ENCODE measurements at regions not wholly inside any gene's neighbourhood (a gene's known extent, or its start where the extent isn't known, plus 50 kb on each side); places are given as distances from the start of the nearest gene placed in this dataset.
A peak's percentile ranks its signal among the peaks of the same experiment; 100 is the strongest.
"Not testable (repeated sequence)": the region's sequence is repeated elsewhere in the genome, so short reads cannot be mapped to it uniquely, and the experiment has no call there.

DNA sequence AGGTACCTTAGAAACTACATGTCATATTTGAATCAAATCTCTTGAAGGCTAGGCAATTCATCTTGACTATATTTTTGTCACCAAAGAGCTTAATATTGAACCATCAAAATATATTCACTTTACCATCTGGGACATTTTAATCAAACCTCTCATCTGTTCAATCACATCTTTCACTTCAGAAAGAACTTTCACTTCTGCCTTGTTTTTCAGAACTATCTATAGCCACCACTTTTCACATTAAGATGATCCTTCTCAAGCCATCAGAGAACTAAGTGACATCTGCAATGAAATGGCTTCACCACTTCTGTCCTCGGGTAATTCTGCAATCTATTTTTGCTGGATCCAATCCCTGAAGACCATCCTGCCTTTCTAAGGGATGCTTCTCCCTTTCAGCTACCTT is 57.8 kb downstream of the OR2B2 start:
- no peak for DNase-seq

DNA sequence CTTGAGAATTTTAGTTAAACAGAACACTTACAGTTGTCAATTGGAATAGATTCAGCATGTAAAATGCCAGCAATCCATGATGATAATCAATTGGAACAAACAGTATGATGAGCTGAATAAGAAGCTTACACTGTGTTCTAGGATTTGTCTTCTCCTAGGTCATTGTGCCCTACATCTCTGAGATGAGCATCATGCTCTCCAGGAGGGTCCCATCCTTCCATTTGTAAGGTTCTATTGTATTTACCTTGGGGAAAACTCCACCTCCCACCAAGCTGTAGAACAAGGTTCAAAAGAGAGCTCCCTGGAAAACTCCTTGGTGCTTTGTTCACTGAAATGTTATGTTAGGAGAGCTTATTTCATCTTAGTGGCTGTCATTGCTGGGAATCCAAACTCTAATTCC is 60.8 kb downstream of the OR2B2 start:
- no peak for DNase-seq

DNA sequence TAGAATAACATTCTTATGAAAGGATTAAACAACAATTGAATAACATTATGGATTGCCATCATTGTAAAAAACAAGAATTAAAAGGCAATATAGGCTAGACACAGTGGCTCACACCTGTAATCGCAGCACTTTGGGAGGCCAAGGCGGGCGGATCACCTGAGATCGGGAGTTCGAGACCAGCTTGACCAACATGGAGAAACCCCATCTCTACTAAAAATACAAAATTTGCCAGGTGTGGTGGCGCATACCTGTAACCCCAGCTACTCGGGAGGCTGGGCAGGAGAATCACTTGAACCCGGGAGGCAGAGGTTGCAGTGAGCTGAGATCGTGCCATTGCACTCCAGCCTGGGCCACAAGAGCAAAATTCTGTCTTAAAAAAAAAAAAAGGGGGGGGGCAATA is 63.2 kb downstream of the OR2B2 start:
- not testable (repeated sequence) for DNase-seq

DNA sequence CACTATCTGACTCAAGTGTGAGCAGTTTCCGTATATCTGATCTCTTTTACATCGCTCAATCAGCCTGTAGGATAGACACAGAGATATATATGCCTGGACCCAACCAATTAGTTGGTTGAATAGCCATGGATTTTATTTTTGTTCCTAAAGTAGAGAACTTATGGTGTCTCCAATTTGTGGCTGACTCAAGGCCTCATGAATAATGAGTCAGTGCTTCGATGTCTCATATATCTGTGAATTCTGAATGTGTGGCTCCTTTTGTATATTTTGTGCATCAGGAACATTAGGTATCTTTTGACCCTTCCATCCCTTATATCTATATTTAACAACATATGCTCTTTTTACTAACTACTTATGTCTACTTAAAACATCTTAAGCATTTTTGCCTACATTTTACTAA is 64.5 kb downstream of the OR2B2 start:
- DNase-seq, result no peak

DNA sequence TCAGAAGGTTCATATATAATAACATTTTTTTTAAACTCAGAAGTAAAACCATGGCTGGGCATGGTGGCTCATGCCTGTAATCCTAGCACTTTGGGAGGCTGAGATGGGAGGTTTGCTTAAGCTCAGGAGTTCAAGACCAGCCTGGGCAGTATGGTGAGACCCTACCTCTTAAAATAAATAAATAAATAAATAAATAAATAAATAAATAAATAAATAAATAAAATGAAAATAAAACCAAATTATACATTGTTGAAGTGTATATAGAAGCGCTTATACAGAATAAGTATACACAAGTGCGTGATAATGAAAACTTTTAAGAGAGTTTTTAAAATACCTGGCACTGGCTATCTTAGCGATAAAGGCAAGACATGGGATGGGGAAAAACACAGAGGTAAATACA is 71.6 kb downstream of the OR2B2 start:
- no peak for DNase-seq

DNA sequence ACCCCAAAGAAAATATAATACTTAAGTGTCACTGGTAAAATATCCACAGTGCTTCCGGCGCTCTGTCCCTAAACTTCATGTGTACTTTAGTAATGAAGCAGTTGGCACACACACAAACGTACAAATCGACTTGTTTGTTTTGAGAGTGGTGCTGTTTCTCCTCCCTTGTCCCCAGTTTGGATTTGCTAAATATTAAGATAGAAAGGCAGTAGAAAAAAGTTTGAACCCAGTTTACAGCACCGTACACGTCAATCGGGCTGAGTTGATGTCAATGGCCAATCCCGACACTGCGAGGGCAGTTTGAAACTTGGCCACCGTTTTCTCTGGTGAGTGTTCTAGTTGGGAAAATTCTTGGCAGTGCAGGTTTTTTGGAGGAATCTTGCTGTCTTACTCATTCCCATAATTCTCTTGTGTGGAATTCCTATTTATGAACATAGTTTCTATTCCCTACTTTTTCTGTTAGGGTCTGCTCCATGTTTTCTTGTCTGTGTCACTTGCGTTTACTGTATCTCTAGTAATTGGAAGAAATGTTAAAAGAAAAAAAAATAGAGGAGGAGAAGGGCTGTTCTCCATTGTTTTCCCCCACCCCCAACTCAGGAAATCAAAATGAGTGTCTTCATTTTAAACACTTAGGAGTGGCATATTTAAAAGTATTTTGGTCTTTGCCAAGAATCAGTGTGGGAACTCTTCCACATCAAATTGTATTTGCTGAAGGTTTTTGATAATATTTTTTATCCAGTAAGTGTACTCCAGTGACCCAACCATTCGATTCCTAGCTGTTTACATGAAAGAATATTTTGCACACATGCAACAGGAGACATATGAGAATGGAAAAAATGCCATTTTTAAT is 72.3 kb downstream of the OR2B2 start:
- DNase-seq, result no peak

DNA sequence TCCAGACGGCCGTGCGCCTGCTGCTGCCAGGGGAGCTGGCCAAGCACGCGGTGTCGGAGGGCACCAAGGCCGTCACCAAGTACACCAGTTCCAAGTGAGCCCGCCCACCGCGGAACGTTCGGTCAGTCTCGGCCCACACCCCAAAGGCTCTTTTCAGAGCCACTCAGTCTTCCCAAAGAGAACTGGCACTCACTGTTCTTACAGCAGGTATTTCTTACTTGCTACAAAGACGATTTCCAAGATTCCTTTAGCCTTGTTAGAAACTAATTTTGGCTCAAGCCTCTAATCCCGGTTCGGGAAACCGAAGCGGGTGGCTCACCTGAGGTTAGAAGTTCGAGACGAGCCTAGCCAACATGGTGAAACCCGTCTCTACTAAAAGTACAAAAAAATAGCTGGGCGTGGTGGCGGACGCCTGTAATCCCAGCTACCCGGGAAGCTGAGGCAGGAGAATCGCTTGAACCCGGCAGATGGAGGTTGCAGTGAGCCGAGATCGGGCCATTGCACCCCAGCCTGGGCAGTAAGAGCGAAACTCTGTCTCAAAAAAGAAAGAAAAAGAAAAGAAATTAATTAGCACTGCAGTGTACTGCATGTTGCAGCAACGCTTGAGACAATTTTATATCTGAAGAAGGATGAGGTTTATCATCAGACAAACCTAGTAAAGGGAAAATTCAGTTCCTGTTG is 73.1 kb downstream of the OR2B2 start:
- no peak for DNase-seq

DNA sequence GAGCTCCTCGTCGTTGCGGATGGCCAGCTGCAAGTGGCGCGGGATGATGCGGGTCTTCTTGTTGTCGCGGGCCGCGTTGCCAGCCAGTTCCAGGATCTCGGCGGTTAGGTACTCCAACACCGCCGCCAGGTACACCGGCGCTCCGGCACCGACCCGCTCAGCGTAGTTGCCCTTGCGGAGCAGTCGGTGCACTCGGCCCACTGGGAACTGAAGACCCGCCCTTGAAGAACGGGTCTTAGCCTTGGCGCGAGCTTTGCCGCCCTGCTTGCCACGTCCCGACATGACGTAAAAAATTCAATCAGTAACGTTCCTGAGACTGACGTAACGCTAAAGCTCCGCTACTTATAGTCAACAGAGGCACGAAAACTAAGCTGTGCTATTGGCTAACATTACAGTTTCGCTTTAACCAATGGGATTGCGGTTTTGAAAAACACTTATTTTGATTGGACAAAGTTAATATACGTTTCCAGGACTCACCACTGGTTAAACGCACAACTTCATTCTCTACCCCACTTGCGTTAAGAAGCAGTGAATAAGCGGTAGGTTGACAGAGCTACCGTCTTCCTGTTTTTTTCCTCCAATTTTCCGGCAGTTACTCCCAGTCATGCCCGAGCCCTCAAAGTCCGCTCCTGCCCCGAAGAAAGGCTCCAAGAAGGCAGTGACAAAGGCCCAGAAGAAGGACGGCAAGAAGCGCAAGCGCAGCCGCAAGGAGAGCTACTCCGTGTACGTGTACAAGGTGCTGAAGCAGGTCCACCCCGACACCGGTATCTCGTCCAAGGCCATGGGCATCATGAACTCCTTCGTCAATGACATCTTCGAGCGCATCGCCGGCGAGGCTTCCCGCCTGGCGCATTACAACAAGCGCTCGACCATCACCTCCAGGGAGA is 73.9 kb downstream of the OR2B2 start:
- peak; percentile 68 for DNase-seq

DNA sequence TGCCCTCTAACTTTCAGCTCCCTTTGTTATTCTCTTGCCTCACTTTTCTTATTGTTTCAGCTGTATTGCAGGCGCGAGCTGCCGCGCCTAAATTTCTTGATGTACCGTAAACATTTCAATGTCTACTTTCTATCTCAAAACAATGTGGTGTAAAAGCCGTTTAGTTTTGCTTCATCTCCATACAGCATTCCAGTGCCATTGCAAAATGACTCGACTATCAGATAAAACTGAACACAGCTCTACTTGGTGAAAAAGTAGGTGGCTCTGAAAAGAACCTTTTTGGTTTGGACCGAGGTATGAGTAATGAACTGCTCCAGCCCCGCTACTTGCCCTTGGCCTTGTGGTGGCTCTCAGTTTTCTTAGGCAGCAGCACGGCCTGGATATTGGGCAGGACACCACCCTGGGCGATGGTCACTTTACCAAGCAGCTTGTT is 74.6 kb downstream of the OR2B2 start:
- DNase-seq, result no peak

DNA sequence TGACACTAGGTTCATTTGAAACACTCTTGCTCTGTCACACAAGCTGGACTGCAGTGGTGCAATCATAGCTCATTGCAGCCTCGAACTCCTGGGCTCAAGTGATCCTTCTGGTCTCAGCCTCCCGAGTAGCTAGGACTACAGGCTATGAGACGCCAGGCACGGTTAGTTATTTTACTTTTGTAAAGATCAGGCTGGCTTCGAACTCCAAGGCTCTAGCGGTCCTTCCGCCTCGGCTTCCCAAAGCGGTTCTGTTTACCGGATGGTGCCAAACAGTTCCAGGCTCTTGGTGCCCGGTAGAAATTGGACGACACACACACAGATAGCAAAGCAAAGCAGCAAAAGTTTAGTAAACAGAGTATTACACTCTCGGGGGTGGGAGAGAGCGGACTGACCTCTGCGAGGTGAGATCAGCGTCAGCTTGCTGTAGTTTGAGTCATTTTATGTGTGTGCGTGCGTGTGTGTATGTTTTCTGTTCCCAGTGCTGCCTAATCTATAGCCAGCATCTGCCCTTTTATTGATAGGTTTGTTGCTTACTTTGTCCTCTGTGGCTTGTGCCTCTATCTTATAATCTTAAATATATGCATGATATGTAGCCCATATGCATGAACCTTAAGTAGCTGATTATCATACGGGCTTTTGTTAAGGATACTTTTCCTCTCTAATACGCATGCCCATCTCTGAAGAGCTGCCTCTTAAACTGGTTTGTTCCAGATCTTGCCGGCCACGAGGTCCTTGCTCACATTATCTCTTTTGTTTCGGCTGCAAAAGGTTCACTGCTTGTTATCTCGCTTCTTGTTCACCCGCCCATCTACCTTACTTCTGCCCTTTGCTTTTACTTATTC is 75.2 kb downstream of the OR2B2 start:
- peak; percentile 39 for DNase-seq

DNA sequence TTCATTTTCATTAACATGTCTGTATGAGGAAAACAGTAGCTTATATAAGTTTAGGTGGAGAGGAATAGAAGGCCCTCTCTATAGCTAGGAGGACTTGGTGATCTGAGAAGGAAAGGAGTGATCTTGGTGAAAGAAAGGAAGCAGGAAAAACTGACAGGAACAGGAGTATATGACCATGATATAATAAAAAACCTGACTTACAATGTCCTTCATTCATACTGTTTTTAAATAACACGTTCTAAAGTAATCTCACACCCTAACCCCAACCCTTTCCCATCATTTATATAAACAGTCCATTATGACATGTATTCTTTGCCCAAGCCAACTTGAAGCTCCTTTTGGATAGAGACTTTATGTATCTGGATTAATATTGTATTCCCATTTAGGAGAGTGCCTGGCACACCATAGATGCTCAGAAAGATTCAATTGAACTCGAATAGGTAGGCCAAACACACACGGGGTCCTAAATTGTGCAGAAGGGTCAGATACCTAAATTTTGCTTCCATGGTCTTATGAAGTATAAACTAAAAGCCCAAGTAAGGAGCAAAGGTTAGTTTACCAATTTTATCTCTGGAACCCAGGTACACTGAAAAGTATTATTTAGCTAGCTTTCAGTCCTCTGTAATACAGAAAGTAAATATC is 75.9 kb downstream of the OR2B2 start:
- DNase-seq, result no peak

DNA sequence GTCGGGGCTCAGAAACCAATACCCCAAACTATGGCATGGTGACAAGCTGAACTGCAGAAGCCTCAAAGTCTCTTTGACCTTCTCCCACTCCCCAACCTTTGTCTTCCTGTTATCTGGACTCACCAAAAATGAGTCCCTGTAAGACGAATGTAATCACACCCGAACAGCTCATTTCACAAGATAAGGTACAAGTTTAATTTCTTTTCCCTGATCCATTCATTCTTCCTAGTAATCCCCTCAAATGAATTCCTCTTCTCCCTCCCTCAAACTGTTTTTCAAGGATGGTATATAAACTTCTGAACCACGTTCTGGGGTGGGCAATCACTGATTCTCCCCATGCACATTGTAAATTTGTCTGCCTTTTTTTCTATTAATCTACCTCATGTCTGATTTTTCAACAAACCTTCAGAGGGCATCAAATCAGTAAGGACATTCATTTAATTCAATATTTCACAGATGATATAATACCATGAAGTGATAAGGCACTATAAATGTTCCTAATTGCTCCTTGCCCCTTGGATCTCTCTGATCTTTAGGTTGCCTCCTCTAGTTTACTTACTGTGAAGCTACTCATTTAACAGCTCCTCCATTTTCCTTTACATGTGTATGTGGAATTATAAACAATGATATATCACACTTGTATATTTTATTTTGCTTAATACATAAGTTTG is 77.2 kb downstream of the OR2B2 start:
- no peak for DNase-seq

DNA sequence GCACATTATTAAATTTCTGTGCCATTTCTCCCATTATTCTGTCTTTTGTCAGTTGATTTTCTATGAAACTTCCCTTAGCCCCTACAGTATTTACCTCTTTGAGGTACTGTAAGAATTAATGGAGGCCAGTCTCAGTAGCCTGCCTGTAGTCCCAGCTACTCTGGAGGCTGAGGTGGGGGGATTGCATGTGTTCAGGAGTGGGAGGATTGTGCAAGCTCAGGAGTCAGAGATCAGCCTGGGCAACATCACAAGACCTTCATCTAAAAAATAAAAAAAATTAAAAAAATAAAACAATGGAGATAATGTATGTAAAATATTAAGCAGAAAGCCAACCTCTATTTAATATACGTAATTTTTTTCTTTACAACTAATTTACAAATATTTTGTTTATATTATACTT is 77.8 kb downstream of the OR2B2 start:
- no peak for DNase-seq

DNA sequence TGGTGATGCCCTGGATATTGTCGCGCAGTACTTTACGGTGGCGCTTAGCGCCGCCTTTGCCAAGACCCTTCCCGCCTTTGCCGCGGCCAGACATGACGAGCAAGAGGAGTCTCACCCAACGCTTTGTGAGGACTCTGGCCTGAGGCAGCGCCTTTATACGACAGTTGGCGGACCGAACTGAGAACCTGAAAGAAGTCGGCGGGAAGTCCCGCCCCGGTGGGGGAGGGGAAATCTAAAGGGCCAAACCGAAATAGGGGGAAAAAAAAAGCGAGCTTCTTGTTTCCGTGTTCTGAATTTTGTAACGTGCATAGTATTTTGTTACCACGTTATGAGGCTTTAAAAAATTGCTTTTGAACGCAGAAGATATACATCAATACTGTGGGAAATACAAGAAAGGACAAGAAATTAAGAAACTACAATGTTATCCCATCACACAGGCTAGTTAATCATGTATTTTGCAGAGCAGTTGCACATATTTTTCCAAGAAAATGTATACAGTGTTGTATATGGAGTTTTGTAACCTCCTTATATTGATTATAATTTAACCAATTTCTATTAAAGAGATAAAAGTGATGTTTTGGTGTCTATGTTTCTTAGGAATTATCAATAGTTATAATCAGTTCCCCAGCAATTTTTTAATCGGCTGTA is 80.6 kb downstream of the OR2B2 start:
- DNase-seq, result peak; percentile 56

DNA sequence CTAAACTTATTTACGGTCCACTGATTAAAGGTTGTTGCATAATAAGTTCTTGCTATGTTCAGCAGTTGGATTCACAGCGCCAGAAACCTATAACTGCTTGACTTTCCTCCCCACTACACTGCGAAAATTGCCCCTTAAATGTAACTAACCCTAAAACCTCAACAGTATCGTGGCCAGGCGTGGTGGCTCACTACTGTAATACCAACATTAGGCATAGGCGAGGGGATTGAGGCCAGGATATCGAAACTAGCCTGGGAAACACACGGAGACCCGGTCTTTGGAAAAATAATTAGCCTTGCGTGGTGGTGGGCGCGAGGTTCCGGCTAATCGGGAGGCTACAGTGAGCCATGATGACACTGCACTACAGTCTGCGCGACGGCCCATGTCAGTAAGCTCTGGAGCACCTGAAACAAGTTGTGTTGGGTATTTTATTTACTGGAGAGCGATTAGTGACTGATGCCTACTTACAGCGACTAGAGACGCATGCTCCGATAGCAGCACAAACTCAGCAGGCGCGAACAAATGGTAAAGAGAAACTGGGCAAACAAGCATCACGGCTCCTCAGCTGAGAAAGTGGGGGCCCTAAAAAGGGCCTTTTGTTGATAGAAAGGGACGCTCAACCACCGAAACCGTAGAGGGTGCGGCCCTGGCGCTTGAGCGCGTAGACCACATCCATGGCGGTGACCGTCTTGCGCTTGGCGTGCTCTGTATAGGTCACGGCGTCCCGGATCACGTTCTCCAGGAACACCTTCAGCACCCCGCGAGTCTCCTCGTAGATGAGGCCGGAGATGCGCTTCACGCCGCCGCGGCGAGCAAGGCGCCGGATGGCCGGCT is 81.4 kb downstream of the OR2B2 start:
- peak; percentile 47 for DNase-seq

DNA sequence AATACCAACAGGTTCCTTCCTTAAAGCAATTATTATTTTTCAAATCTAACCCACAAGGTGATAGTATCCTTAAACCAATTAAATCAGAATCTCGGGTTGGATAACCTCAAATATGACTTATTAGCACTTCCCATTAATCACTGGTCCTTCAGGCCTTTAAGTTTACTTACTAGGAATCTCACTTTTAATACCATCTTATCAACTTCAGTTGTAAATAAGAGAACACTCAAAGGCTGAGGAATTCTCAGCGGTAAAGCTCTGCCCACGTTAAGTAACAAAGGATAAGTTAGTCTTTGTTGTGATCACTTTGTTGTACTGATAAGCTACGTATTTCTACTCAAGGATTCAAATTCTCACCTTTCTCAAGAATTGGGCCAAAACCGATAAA is 82.0 kb downstream of the OR2B2 start:
- no peak for DNase-seq

DNA sequence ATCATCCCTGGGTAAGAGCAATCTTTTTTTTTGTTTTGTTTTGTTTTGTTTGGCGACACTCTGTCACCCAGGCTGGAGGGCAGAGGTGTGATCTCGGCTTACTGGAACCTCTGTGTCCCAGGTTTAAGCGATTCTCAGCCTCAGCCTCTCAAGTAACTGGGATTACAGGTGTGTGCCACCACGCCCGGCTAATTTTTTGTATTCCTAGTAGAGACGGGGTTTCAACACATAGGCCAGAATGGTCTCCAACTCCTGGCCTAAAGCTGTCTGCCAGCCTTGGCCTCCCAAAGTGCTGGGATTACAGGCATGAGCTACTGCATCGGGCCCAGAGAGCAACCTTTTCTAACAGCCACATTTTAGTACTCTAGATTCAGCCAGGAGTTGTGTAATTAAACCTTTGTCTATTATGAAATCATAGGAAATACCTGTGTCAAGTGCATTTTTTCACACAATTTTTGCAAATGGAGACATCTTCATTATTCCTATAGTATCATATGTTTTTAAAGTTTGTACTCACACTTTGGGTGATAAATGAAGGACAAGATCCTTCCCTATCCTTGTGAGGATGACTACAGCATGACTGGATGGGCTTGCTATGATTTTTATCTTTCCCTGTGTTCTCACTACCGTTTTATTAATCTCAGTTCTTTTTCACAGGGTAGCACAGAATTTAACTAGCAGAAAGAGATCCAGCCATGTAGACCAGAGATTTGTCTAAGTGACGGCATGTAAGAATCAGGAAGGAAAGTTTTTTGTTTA is 82.6 kb downstream of the OR2B2 start:
- DNase-seq, result no peak

DNA sequence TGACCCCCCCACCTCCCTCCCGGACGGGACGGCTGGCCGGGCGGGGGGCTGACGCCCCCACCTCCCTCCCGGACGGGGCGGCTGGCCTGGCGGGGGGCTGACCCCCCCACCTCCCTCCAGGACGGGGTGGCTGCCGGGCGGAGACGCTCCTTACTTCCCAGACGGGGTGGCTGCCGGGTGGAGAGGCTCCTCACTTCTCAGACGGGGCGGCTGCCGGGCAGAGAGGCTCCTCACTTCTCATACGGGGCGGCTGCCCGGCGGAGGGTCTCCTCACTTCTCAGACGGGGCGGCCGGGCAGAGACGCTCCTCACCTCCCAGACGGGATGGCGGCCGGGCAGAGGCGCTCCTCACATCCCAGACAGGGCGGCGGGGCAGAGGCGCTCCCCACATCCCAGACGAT is 84.7 kb downstream of the OR2B2 start:
- DNase-seq, result not testable (repeated sequence)

DNA sequence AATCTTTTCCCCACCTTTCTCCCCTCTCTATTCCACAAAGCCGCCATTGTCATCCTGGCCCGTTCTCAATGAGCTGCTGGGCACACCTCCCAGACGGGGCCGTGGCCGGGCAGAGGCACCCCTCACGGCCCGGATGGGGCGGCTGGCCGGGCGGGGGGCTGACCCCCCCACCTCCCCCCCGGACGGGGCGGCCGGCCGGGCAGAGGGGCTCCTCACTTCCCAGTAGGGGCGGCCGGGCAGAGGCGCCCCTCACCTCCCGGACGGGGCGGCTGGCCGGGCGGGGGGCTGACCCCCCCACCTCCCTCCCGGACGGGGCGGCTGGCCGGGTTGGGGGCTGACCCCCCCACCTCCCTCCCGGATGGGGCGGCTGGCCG is 85.6 kb downstream of the OR2B2 start:
- not testable (repeated sequence) for DNase-seq

Measured in activated effector memory CD4-positive, alpha-beta T cell treated with Interleukin-2 at 50 U/mL for 16 hours (primary cell).